HEK293 (cell line): ENCODE measurements at regions not wholly inside any gene's neighbourhood (a gene's known extent, or its start where the extent isn't known, plus 50 kb on each side); places are given as distances from the start of the nearest gene placed in this dataset.

ENCODE experiments used
- CTCF ChIP-seq: fragments of 450-650 bp; formaldehyde crosslinking; IDR thresholded peaks from 2 replicates; pipeline ENCODE4 v1.5.1; 2016; ENCODE audit warnings: missing biosample characterization, missing genetic modification characterization
- GLIS2 ChIP-seq: fragments of 450-650 bp; formaldehyde crosslinking; IDR thresholded peaks from 2 replicates; pipeline ENCODE4 v1.5.1; 2016; ENCODE audit warnings: missing biosample characterization, missing genetic modification characterization
- HOXD13 ChIP-seq: sonication (generic); formaldehyde crosslinking; IDR thresholded peaks from 2 replicates; pipeline ENCODE4 v1.8.0; 2022; ENCODE audit warnings: missing genetic modification reagents, borderline replicate concordance
- IKZF3 ChIP-seq: fragments of 450-650 bp; IDR thresholded peaks from 2 replicates; pipeline ENCODE4 v1.5.0; 2018; ENCODE audit warnings: missing biosample characterization, mild to moderate bottlenecking, missing genetic modification characterization, moderate library complexity
- KLF16 ChIP-seq: fragments of 450-650 bp; formaldehyde crosslinking; IDR thresholded peaks from 2 replicates; pipeline ENCODE4 v1.5.1; 2017; ENCODE audit warnings: missing biosample characterization, missing genetic modification characterization
- KLF9 ChIP-seq: fragments of 450-650 bp; formaldehyde crosslinking; IDR thresholded peaks from 2 replicates; pipeline ENCODE4 v1.5.1; 2016; ENCODE audit warnings: missing biosample characterization, missing genetic modification characterization, low read depth
- REPIN1 ChIP-seq: fragments of 450-650 bp; formaldehyde crosslinking; IDR thresholded peaks from 2 replicates; pipeline ENCODE4 v1.5.1; 2017; ENCODE audit warnings: missing biosample characterization, missing genetic modification characterization, low read depth
- SCRT2 ChIP-seq: fragments of 450-650 bp; formaldehyde crosslinking; IDR thresholded peaks from 2 replicates; pipeline ENCODE4 v1.5.1; 2016; ENCODE audit warnings: missing biosample characterization, missing genetic modification characterization
- SP7 ChIP-seq: fragments of 450-650 bp; formaldehyde crosslinking; IDR thresholded peaks from 2 replicates; pipeline ENCODE4 v1.5.1; 2016; ENCODE audit warnings: missing biosample characterization, missing genetic modification characterization
- TSHZ1 ChIP-seq: fragments of 450-650 bp; formaldehyde crosslinking; IDR thresholded peaks from 2 replicates; pipeline ENCODE4 v1.5.1; 2016; ENCODE audit warnings: missing biosample characterization, missing genetic modification characterization, borderline replicate concordance
- WT1 ChIP-seq: fragments of 450-650 bp; formaldehyde crosslinking; IDR thresholded peaks from 2 replicates; pipeline ENCODE4 v1.5.1; 2016; ENCODE audit warnings: missing biosample characterization, missing genetic modification characterization
- ZFP41 ChIP-seq: fragments of 450-650 bp; formaldehyde crosslinking; IDR thresholded peaks from 2 replicates; pipeline ENCODE4 v1.5.1; 2016; ENCODE audit warnings: missing biosample characterization, missing genetic modification characterization, borderline replicate concordance
- ZNF121 ChIP-seq: fragments of 450-650 bp; formaldehyde crosslinking; IDR thresholded peaks from 2 replicates; pipeline ENCODE4 v1.5.1; 2016; ENCODE audit warnings: missing biosample characterization, missing genetic modification characterization
- ZNF175 ChIP-seq: fragments of 450-650 bp; formaldehyde crosslinking; IDR thresholded peaks from 2 replicates; pipeline ENCODE4 v1.5.1; 2016; ENCODE audit warnings: missing biosample characterization, missing genetic modification characterization
- ZNF202 ChIP-seq: fragments of 450-650 bp; formaldehyde crosslinking; IDR thresholded peaks from 2 replicates; pipeline ENCODE4 v1.5.1; 2016; ENCODE audit warnings: missing biosample characterization, missing genetic modification characterization, borderline replicate concordance
- ZNF23 ChIP-seq: fragments of 450-650 bp; formaldehyde crosslinking; IDR thresholded peaks from 2 replicates; pipeline ENCODE4 v1.5.1; 2016; ENCODE audit warnings: missing biosample characterization, missing genetic modification characterization, borderline replicate concordance
- ZNF24 ChIP-seq: fragments of 450-650 bp; formaldehyde crosslinking; IDR thresholded peaks from 2 replicates; pipeline ENCODE4 v1.5.1; 2016; ENCODE audit warnings: missing biosample characterization, missing genetic modification characterization
- ZNF266 ChIP-seq: fragments of 450-650 bp; formaldehyde crosslinking; IDR thresholded peaks from 2 replicates; pipeline ENCODE4 v1.5.1; 2016; ENCODE audit warnings: missing biosample characterization, missing genetic modification characterization, low read depth
- ZNF280C ChIP-seq: fragments of 450-650 bp; formaldehyde crosslinking; IDR thresholded peaks from 2 replicates; pipeline ENCODE4 v1.5.1; 2016; ENCODE audit warnings: missing biosample characterization, missing genetic modification characterization
- ZNF292 ChIP-seq: fragments of 450-650 bp; formaldehyde crosslinking; IDR thresholded peaks from 2 replicates; pipeline ENCODE4 v1.5.1; 2016; ENCODE audit warnings: low read depth, missing biosample characterization, missing genetic modification characterization, borderline replicate concordance
- ZNF302 ChIP-seq: fragments of 450-650 bp; formaldehyde crosslinking; IDR thresholded peaks from 2 replicates; pipeline ENCODE4 v1.5.1; 2016; ENCODE audit warnings: missing biosample characterization, missing genetic modification characterization, low read depth
- ZNF354C ChIP-seq: fragments of 450-650 bp; formaldehyde crosslinking; IDR thresholded peaks from 2 replicates; pipeline ENCODE4 v1.5.1; 2016; ENCODE audit warnings: missing biosample characterization, missing genetic modification characterization, low read depth, borderline replicate concordance
- ZNF37A ChIP-seq: fragments of 450-650 bp; IDR thresholded peaks from 2 replicates; pipeline ENCODE4 v1.5.1; 2018; ENCODE audit warnings: missing biosample characterization, missing genetic modification characterization
- ZNF416 ChIP-seq: fragments of 450-650 bp; formaldehyde crosslinking; IDR thresholded peaks from 2 replicates; pipeline ENCODE4 v1.5.1; 2016; ENCODE audit warnings: missing biosample characterization, missing genetic modification characterization
- ZNF423 ChIP-seq: fragments of 450-650 bp; formaldehyde crosslinking; IDR thresholded peaks from 2 replicates; pipeline ENCODE4 v1.5.1; 2016; ENCODE audit warnings: missing biosample characterization, missing genetic modification characterization
- ZNF514 ChIP-seq: fragments of 450-650 bp; formaldehyde crosslinking; IDR thresholded peaks from 2 replicates; pipeline ENCODE4 v1.5.1; 2016; ENCODE audit warnings: missing biosample characterization, missing genetic modification characterization
- ZNF555 ChIP-seq: fragments of 450-650 bp; formaldehyde crosslinking; conservative IDR thresholded peaks from 2 replicates; pipeline ENCODE4 v1.5.1; 2017; ENCODE audit warnings: missing biosample characterization, mild to moderate bottlenecking, missing genetic modification characterization, inconsistent platforms
- ZNF561 ChIP-seq: fragments of 450-650 bp; IDR thresholded peaks from 2 replicates; pipeline ENCODE4 v1.5.1; 2018; ENCODE audit warnings: missing biosample characterization, missing genetic modification characterization, borderline replicate concordance
- ZNF571 ChIP-seq: fragments of 450-650 bp; formaldehyde crosslinking; IDR thresholded peaks from 2 replicates; pipeline ENCODE4 v1.5.0; 2017; ENCODE audit warnings: missing biosample characterization, missing genetic modification characterization
- ZNF600 ChIP-seq: fragments of 450-650 bp; formaldehyde crosslinking; IDR thresholded peaks from 2 replicates; pipeline ENCODE4 v1.5.1; 2016; ENCODE audit warnings: missing biosample characterization, missing genetic modification characterization
- ZNF639 ChIP-seq: fragments of 450-650 bp; formaldehyde crosslinking; IDR thresholded peaks from 2 replicates; pipeline ENCODE4 v1.5.1; 2016; ENCODE audit warnings: missing biosample characterization, missing genetic modification characterization
- ZNF747 ChIP-seq: fragments of 450-650 bp; formaldehyde crosslinking; IDR thresholded peaks from 2 replicates; pipeline ENCODE4 v1.5.1; 2016; ENCODE audit warnings: missing biosample characterization, missing genetic modification characterization
- ZNF776 ChIP-seq: fragments of 450-650 bp; formaldehyde crosslinking; IDR thresholded peaks from 2 replicates; pipeline ENCODE4 v1.5.0; 2017; ENCODE audit warnings: missing biosample characterization, missing genetic modification characterization, borderline replicate concordance
- ZNF785 ChIP-seq: fragments of 450-650 bp; formaldehyde crosslinking; IDR thresholded peaks from 2 replicates; pipeline ENCODE4 v1.5.1; 2016; ENCODE audit warnings: missing biosample characterization, missing genetic modification characterization
- ZSCAN30 ChIP-seq: fragments of 450-650 bp; IDR thresholded peaks from 2 replicates; pipeline ENCODE4 v1.5.1; 2018; ENCODE audit warnings: missing biosample characterization, mild to moderate bottlenecking, missing genetic modification characterization, moderate library complexity

GRCh38 chr6:4320860-4321259 lies 185.5 kb upstream of the ECI2 start (continued):
- TF ChIP-seq ZNF280C (tag by site-specific recombination) (no peak), ZNF266 (tag by site-specific recombination) (no peak), ZNF639 (tag by site-specific recombination) (peak; percentile 93), ZNF555 (tag by site-specific recombination) (no peak), WT1 (peak; percentile 95), ZNF747 (tag by site-specific recombination) (no peak), KLF9 (tag by site-specific recombination) (no peak), ZNF24 (tag by site-specific recombination) (peak; percentile 93), ZNF600 (tag by site-specific recombination) (0 out of 2 replicates have a peak, but pooled peaks have one; percentile 30), ZNF571 (tag by site-specific recombination) (no peak), REPIN1 (tag by site-specific recombination) (no peak), ZSCAN30 (tag by site-specific recombination) (peak; percentile 91), ZNF423 (0 out of 2 replicates have a peak, but pooled peaks have one; percentile 11), ZNF23 (tag by site-specific recombination) (no peak), ZNF785 (no peak), TSHZ1 (tag by site-specific recombination) (peak; percentile 95), ZNF561 (peak; percentile 95), SCRT2 (tag by site-specific recombination) (peak; percentile 62; the same call in 1 of the 2 replicates), ZNF202 (tag by site-specific recombination) (no peak), GLIS2 (tag by site-specific recombination) (no peak), KLF16 (tag by site-specific recombination) (no peak), IKZF3 (tag by site-specific recombination) (peak; percentile 96), ZNF514 (tag by site-specific recombination) (no peak), ZNF354C (no peak), ZNF175 (tag by site-specific recombination) (no peak), ZFP41 (tag by site-specific recombination) (no peak), CTCF (tag by site-specific recombination) (no peak), ZNF416 (tag by site-specific recombination) (no peak), ZNF121 (tag by site-specific recombination) (no peak), HOXD13 (CRISPR knock-in tag) (peak; percentile 85), SP7 (peak; percentile 99), ZNF776 (tag by site-specific recombination) (no peak), ZNF292 (tag by site-specific recombination) (no peak), ZNF37A (tag by site-specific recombination) (0 out of 2 replicates have a peak, but pooled peaks have one; percentile 15), ZNF302 (tag by site-specific recombination) (no peak)
